RPMI8226 (cell line): ENCODE measurements at regions not wholly inside any gene's neighbourhood (a gene's known extent, or its start where the extent isn't known, plus 50 kb on each side); places are given as distances from the start of the nearest gene placed in this dataset.
"Not testable (repeated sequence)": the region's sequence is repeated elsewhere in the genome, so short reads cannot be mapped to it uniquely, and the experiment has no call there.

Experiments
- DNase-seq: peaks from one replicate; pipeline ENCODE4 v3.0.0-alpha.2; 2015

GRCh38 chr18:44579028-44579702 lies 101.5 kb upstream of the SETBP1 start:
- peak; percentile 31 for DNase-seq

- no peak for DNase-seq
These were observed 100.9 kb upstream of the SETBP1 start for GRCh38 chr18:44579745-44580144.

DNA sequence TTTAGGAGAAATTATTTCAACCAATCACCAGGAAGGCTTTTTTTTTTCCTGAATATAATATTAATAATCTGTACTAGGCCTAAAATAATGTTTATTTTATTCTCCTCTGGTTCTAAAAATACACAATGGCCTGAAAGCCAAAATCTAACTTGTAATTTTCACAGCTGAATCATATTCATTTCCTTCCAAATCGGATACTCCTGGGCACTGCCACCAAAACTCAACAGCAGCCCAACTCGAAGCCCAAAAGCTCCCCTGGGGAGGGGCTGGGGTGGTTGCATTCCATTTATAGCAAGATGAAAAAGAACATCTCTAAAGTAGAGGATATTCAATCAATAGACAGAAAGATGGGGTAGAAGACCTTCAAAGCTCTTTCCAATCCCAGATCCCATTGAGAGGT lies 100.5 kb upstream of the SETBP1 start:
- no peak for DNase-seq

GRCh38 chr18:44580782-44581181 lies 99.9 kb upstream of the SETBP1 start:
- not testable (repeated sequence) for DNase-seq

- no peak for DNase-seq
These were observed 98.2 kb upstream of the SETBP1 start for GRCh38 chr18:44582456-44582855.

GRCh38 chr18:44584900-44585299 lies 95.8 kb upstream of the SETBP1 start:
- DNase-seq = no peak

DNA sequence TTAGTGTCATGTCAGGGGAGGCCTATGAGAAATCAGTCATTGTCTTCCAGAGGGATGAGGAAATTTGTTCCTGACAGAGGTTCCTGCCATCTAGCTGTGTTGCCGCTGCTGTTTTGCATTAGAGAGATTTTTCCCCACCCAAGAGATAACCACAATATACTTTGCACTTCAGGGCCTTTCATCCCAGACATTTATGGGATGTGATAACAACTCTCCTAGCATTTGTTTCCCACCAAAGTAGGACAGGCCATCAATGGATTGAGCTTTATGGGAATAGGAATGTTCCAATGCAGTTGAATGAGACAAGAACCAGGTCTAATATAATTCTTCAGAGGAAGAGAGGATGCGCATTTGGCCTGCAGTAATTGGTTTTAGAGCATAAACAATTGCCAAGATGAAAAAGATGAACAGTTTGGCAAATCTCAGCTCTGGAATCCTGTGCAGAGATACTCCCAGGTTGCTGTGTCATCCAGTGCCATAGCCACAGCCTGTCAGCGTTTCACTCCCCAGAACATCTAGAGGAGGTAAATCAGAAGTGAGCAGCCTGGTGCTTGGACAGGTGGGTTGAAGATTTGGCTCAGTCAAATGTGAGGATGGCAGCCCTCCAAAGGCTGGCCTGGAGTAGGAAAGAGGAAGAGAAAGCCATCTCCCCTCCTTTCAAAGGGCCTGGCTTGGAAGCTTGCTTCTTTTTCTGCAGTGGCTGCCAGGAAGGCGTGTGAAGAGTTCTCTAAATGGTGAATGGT lies 93.7 kb upstream of the SETBP1 start:
- DNase-seq = peak; percentile 52

GRCh38 chr18:44588508-44588907 lies 92.2 kb upstream of the SETBP1 start:
- DNase-seq = no peak

GRCh38 chr18:44589693-44590355 lies 90.9 kb upstream of the SETBP1 start:
- DNase-seq = no peak

- DNase-seq = no peak
These were observed 89.6 kb upstream of the SETBP1 start for GRCh38 chr18:44590956-44591670.

DNA sequence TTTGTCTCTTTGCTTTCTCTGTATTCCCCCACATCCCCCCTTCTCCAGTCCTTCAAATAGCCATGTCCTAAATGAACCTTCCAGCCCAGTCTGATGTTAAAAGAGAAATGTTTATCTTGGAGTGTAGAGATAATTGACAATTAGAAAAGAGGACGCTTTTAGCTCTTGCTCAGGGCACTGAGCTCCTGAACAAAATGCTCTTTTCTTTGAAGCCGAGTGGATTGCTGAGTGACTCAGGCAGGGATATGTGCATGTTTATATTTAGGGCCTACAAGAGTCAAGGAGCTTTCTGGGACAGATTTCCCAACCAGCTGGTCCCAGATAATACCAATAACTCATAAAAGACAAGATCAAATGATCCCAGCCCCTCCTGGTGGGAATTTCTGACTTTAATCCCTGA lies 88.0 kb upstream of the SETBP1 start:
- DNase-seq = no peak

DNA sequence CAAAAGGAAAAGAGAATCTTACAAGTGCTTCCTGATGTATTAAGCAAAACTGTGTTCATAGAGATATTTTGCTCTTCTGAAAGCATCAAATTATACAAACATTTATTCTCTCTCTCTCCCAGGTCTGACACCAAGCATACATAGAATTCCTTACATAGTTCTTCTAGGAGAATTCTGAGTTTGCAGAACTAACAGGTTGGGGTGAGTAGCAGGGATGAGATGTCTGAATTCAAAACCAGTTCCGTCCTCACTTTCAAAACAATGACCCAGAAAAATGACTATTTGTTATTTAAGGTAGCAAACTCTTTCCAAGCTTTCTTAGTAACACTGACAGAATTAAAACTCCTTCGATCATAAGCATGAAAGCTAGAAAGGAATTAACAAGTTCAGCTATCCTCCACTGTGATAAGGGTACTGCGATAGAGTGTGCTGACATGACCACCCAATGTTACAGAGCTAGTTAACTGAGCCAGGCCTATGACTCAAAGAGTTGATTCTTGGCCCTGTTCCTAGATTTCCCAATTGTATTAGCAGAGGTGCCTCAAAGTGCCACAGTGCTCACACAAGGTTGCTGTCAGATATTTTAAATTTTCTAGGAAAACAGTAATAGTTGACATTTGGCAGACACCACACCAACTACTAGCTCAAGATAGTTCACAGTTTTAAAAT lies 85.8 kb upstream of the SETBP1 start:
- no peak for DNase-seq

- no peak for DNase-seq
These were observed 82.9 kb upstream of the SETBP1 start for GRCh38 chr18:44597797-44598196.

GRCh38 chr18:44598514-44598913 lies 82.2 kb upstream of the SETBP1 start:
- DNase-seq = no peak

DNA sequence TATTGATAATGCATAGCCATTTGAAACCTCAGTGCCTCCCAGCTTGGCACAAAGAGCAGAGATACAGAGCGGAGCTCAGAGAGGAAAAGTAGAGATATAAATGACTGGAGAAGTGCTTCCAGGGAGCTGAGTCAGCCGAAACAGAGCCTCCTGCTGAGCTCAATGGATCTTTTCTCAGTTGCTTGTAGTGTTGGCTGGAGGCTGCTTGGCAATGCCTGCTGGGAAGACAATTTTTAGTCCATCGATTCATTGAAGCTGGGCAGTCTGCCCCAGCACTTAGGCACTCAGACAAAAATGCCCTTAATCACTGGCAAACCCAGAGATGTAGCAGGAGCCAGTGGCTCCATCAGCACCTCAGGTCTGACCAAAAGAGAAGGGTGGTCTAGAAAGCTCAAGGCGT lies 81.3 kb upstream of the SETBP1 start:
- DNase-seq = no peak

DNA sequence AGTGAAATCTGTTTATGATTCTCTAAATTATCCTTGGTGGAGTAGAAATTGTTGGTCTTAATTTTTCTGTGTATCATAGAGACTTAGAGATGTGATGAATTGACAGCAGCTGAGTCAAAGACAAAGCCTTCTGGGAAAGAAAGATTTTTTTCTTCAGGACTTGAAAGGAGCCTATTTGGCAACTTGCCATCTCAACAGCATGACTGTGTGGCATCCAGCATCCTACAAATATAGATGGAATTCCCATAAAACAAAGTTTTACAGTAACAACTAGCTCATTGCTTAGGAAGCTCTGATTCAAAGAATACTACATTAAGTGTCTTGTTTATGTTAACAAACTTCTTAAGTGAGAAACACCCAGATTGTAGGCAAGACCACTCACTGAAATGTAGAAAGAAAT lies 79.2 kb upstream of the SETBP1 start:
- DNase-seq = no peak

- no peak for DNase-seq
These were observed 78.3 kb upstream of the SETBP1 start for GRCh38 chr18:44602380-44602779.

DNA sequence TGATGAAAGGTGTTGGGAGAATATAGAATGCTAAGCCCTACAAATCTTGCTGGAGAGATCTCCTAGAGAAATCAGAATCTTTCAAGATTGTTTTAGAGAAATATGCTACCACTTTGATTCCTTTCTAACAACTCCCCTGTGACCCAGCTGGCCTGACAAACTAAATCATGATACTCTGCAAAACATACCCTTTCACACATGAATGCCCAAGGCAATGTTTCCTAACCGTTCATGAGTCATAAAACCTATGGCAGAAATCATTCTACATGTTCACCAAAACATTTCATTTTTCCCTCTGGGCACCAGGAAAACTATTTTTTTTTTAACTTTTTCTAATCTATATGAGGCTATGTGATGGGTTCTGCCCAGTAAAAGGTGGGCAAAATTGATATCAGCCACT lies 77.8 kb upstream of the SETBP1 start:
- no peak for DNase-seq

DNA sequence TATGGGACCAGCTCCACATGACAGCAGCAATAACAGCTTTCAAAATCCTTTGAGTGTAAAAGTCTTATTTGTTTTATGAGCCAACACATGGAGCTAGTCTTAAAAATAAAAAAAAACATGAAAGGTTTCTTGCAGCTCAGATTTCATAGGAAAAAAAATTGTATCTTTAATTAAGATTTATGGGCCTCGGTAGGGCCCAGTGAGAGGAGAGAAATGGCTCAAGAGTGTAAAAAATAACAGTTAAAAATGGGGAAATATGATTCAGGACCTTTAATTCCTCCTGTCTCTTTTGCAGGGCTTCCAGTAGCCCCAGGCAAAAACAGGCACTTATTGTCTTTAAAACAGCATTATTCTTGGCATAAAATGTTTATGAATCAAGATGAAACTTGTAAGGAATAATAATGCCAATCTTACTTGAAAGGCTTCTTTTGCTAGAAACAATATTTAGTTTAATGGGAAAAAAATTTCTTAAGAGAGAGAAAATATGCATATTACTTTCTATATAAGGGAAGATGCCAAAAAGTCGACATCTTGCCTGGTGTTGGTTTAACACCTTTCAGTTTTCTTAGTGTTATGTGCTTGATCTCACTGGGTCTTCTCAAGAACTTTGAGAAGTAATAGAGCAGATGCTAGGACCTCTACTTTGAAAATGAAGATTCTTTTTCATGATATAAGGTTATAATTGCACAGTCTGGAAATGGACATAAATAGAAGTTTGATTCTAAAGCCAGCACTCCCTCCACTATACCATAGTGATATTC lies 71.3 kb upstream of the SETBP1 start:
- no peak for DNase-seq

DNA sequence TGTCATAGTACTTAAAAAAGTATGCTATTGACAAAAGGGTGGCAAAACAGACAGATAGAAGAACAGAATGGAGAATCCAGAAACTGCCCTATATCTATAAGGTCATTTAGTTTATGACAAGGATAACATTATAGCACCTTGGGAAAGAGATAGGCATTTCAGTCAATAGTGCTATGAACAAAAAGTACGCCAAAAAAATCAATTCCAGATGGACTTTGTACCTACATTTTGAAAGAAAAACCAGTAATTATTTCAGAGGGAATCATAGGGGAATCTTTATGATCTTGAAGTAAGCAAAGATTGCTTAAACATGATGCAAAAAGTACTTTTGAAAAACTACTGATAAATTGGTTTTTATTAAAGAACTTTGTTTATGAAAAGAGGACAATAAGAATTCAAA lies 59.9 kb upstream of the SETBP1 start:
- no peak for DNase-seq

DNA sequence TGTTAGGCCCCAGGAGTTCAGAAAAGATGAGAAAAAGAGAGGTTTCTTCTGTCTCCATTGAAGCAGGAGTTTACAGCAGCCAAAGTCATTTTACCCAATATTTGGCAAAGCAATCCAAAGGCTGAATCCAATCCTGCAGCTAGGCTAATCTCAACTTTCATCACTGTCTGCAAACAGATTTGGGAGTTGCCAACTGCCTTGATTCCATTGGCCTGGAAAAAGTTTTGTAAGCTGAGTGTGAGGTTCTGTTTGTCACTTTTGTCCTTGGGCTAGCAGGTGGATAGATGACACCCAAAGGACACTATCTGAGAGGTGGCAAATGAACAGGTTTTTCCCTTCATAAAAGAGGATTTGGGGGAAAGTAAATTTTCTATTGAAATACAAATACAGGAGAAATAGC lies 56.6 kb upstream of the SETBP1 start:
- no peak for DNase-seq

- no peak for DNase-seq
These were observed 55.3 kb upstream of the SETBP1 start for GRCh38 chr18:44625386-44625785.
